Stomach (tissue), 8 donors: ENCODE measurements at regions not wholly inside any gene's neighbourhood (a gene's known extent, or its start where the extent isn't known, plus 50 kb on each side); places are given as distances from the start of the nearest gene placed in this dataset.

Experiments
- DNase-seq, 2 donors: peaks; one replicate each; pipeline versions ENCODE4 v3.0.0 to v3.0.0-alpha.2; 2013 to 2019
- H3K27ac ChIP-seq, 5 donors: fragments of 200-600 bp in 4 of 5; sonication (generic) in 4 of 5; one replicate each; pipeline ENCODE4 v1.5.1; 2013 to 2019; ENCODE audit warnings: mild to moderate bottlenecking in 1 of 5, moderate library complexity in 1 of 5
- H3K27me3 ChIP-seq, 3 donors: fragments of 200-600 bp; sonication (generic); one replicate each; pipeline ENCODE4 v1.5.1; 2017 to 2019; ENCODE audit warnings: mixed run types in 1 of 3
- H3K36me3 ChIP-seq, 4 donors: fragments of 200-600 bp; sonication (generic); 1 replicate in 3 of 4; 2 replicates in 1 of 4; pipeline ENCODE4 v1.5.1; 2016 to 2019
- H3K4me1 ChIP-seq, 4 donors: fragments of 200-600 bp; sonication (generic); one replicate each; pipeline ENCODE4 v1.5.1; 2016 to 2019
- H3K4me3 ChIP-seq, 4 donors: fragments of 200-600 bp; sonication (generic) in 3 of 4; one replicate each; pipeline ENCODE4 v1.5.1; 2016 to 2019; ENCODE audit warnings: mild to moderate bottlenecking in 1 of 4
- H3K9me3 ChIP-seq, 4 donors: fragments of 200-600 bp; sonication (generic); one replicate each; pipeline ENCODE4 v1.5.1; 2016 to 2019
- CTCF ChIP-seq, 7 experiments: fragments of 450-650 bp in 4 of 7; fragments of 200-600 bp in 3 of 7; sonication (generic) in 3 of 7; IDR thresholded peaks; one replicate each; pipeline ENCODE4 v1.5.1; 2016 to 2019; ENCODE audit warnings: antibody characterized with exemption in 7 of 7, control low read depth in 2 of 7, mild to moderate bottlenecking in 1 of 7
- EP300 ChIP-seq: sonication (generic); formaldehyde crosslinking; IDR thresholded peaks from one replicate; pipeline ENCODE4 v1.6.1; 2017; ENCODE audit warnings: antibody characterized with exemption
- POLR2A ChIP-seq, 4 donors: fragments of 450-650 bp; IDR thresholded peaks; one replicate each; pipeline ENCODE4 v1.6.1; 2016; ENCODE audit warnings: antibody characterized with exemption in 4 of 4, control low read depth in 2 of 4, mild to moderate bottlenecking in 1 of 4, moderate library complexity in 1 of 4
- POLR2AphosphoS5 ChIP-seq, 3 donors: sonication (generic); formaldehyde crosslinking; IDR thresholded peaks; one replicate each; pipeline ENCODE4 v1.6.1; 2016; ENCODE audit warnings: antibody characterized with exemption in 3 of 3
- WGBS, 5 donors: extraction: QIAGEN DNeasy Blood & Tissue Kit in 3 of 5; methylation state at CpG; one replicate each; pipeline versions ENCODE4 v1.1.5 to v1.1.7; 2013 to 2018; 5-methylcytosine and 5-hydroxymethylcytosine counted together
- intact Hi-C: fragments of 100-400 bp; cut with DNase I; formaldehyde crosslinking; loops from one replicate; pipeline ENCODE4 v1.15.1; 2023; ENCODE audit warnings: low total_unique reads
- donor health status: healthy with polysubstance abuse.
- donor health status: Bipolar disorder and iron deficiency.
- donor health status: healthy.

- H3K4me1 ChIP-seq, result no peaks in the 10 kb centered on the region
- 38 to 53% (median 43%) methylated on average over 8 of the region's 8 CpGs for WGBS, 5 donors
- H3K27ac ChIP-seq, result no peak overlapping the region
- H3K36me3 ChIP-seq, result no peaks in the 10 kb centered on the region
- TF ChIP-seq CTCF (IDR thresholded peaks at IDR 0.05), result no peak
- TF ChIP-seq POLR2AphosphoS5 (IDR thresholded peaks at IDR 0.05), result no peak
- TF ChIP-seq EP300, result no peak
- TF ChIP-seq POLR2A (IDR thresholded peaks at IDR 0.05), result no peak
- no peaks in the 10 kb centered on the region for H3K9me3 ChIP-seq
- H3K27me3 ChIP-seq, result no peaks in the 10 kb centered on the region
- no peak for DNase-seq
- intact Hi-C loops, result no loop called here
- H3K4me3 ChIP-seq, result no peak overlapping the region
Observed at GRCh38 chr1:208357644-208358507, 113.7 kb upstream of the PLXNA2 start.

- Histone ChIP-seq H3K27ac (no peak overlapping the region), H3K4me1 (no peaks in the 10 kb centered on the region), H3K4me3 (no peak overlapping the region), H3K27me3 (no peaks in the 10 kb centered on the region), H3K36me3 (no peaks in the 10 kb centered on the region), H3K9me3 (no peaks in the 10 kb centered on the region)
- DNase-seq, result no peak
- intact Hi-C loops, result no loop called here
- 66 to 86% (median 76%) methylated on average over 4 of the region's 4 CpGs for WGBS, 5 donors
- no peak for TF ChIP-seq CTCF (IDR thresholded peaks at IDR 0.05)
- TF ChIP-seq POLR2AphosphoS5 (IDR thresholded peaks at IDR 0.05), result no peak
- no peak for TF ChIP-seq POLR2A (IDR thresholded peaks at IDR 0.05)
- no peak for TF ChIP-seq EP300
Observed at GRCh38 chr1:208358651-208359050, 114.5 kb upstream of the PLXNA2 start.

- Histone ChIP-seq H3K4me1 (no peaks in the 10 kb centered on the region), H3K9me3 (no peaks in the 10 kb centered on the region), H3K4me3 (no peak overlapping the region), H3K27me3 (no peaks in the 10 kb centered on the region), H3K36me3 (no peaks in the 10 kb centered on the region), H3K27ac (no peak overlapping the region)
- TF ChIP-seq CTCF (IDR thresholded peaks at IDR 0.05), result no peak
- TF ChIP-seq POLR2A (IDR thresholded peaks at IDR 0.05), result no peak
- no peak for TF ChIP-seq POLR2AphosphoS5 (IDR thresholded peaks at IDR 0.05)
- no peak for TF ChIP-seq EP300
- DNase-seq, result no peak
- 77 to 86% (median 81%) methylated on average over 2 of the region's 2 CpGs for WGBS, 5 donors
- intact Hi-C loops, result no loop called here
Observed at GRCh38 chr1:208362011-208362410, 117.8 kb upstream of the PLXNA2 start.

- H3K36me3 ChIP-seq, result no peaks in the 10 kb centered on the region
- no peak overlapping the region for H3K4me3 ChIP-seq
- TF ChIP-seq EP300, result no peak
- TF ChIP-seq POLR2AphosphoS5 (IDR thresholded peaks at IDR 0.05), result no peak
- no peak for TF ChIP-seq POLR2A (IDR thresholded peaks at IDR 0.05)
- TF ChIP-seq CTCF (IDR thresholded peaks at IDR 0.05), result no peak
- no peak overlapping the region for H3K27ac ChIP-seq
- 72 to 93% (median 78%) methylated on average over 1 of the region's 1 CpG for WGBS, 5 donors
- H3K27me3 ChIP-seq, result no peaks in the 10 kb centered on the region
- intact Hi-C loops, result no loop called here
- no peak for DNase-seq
- no peaks in the 10 kb centered on the region for H3K4me1 ChIP-seq
- H3K9me3 ChIP-seq, result no peaks in the 10 kb centered on the region
Observed at GRCh38 chr1:208366559-208366958, 122.4 kb upstream of the PLXNA2 start.
